Ectodermal cell (in vitro differentiated cells): ENCODE measurements at regions not wholly inside any gene's neighbourhood (a gene's known extent, or its start where the extent isn't known, plus 50 kb on each side); places are given as distances from the start of the nearest gene placed in this dataset.

Source experiments
- H3K27ac ChIP-seq: 2 replicates; pipeline ENCODE4 v1.7.0; 2013; ENCODE audit warnings: mild to moderate bottlenecking, low read depth, low read length; ENCODE audit not compliant: insufficient read depth, poor library complexity, severe bottlenecking
- H3K27me3 ChIP-seq: 2 replicates; pipeline ENCODE4 v1.7.0; 2013; ENCODE audit warnings: mild to moderate bottlenecking, low read length; ENCODE audit not compliant: insufficient read depth, control insufficient read depth, poor library complexity, severe bottlenecking
- H3K36me3 ChIP-seq: one replicate; pipeline ENCODE4 v1.7.0; 2013; ENCODE audit warnings: low read length; ENCODE audit not compliant: control insufficient read depth, insufficient read depth
- H3K4me1 ChIP-seq: one replicate; pipeline ENCODE4 v1.7.0; 2013; ENCODE audit warnings: low read length; ENCODE audit not compliant: control insufficient read depth, insufficient read depth
- H3K4me3 ChIP-seq: 2 replicates; pipeline ENCODE4 v1.7.0; 2013; ENCODE audit warnings: low read depth, low read length, control low read depth; ENCODE audit not compliant: insufficient read depth
- H3K9me3 ChIP-seq: 2 replicates; pipeline ENCODE4 v1.7.0; 2013; ENCODE audit warnings: mild to moderate bottlenecking, low read length, moderate library complexity; ENCODE audit not compliant: control insufficient read depth
- WGBS, 2 experiments: methylation state at CpG; one replicate each; pipeline ENCODE4 v1.1.7; 2013; ENCODE audit warnings: missing lambda C conversion rate in 2 of 2; 5-methylcytosine and 5-hydroxymethylcytosine counted together

DNA sequence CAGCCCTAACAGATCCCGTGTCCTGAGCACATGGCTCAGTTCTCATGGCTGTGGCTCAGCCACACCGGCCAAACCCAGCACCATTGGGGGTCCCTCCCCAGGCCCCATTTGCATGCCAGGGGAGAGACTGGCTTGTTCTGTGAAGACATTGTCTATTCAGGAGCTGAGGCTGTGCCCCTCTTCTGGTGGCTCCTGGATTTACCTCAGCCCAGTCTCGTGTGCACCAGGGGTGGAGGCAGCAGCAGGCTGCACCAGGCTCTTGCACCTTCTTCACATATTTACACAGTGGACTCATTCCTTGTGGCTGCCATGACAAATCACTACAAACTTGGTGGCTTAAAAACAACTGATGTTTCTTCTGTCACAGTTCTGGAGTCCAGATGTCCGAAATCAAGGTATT is 92.4 kb upstream of the ITGA6 start:
- H3K4me3 ChIP-seq, result no peak overlapping the region
- H3K4me1 ChIP-seq, result peaks cover 8% of the 10 kb centered on the region
- H3K27me3 ChIP-seq, result no peaks in the 10 kb centered on the region
- WGBS, 2 experiments, result 78 to 87% methylated on average over 4 of the region's 4 CpGs
- H3K27ac ChIP-seq, result no peak overlapping the region
- no peaks in the 10 kb centered on the region for H3K36me3 ChIP-seq
- H3K9me3 ChIP-seq, result no peaks in the 10 kb centered on the region

DNA sequence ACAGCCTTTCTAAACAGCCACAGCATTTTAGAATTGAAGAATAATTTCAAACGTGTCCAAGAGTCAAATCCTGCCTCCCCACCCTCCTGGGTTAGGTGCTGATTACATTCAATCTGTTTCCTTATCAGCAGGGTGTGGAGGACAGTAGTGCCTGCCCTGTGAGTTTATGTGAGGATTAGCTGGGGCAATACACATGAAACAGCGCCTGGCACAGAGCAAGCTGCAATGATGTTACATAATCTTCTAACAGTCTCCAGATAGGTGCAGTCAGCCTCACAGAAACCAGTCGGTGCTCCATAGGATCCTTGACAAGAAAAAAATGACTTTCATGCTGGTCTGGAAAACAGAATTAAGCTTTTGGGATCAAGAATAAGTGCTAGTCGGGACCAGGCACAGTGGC is 91.7 kb upstream of the ITGA6 start:
- Histone ChIP-seq H3K36me3 (no peaks in the 10 kb centered on the region), H3K4me1 (peaks cover 9% of the 10 kb centered on the region), H3K27me3 (no peaks in the 10 kb centered on the region), H3K9me3 (no peaks in the 10 kb centered on the region), H3K27ac (no peak overlapping the region), H3K4me3 (no peak overlapping the region)
- WGBS, 2 experiments, result 66 to 68% methylated on average over 4 of the region's 4 CpGs

DNA sequence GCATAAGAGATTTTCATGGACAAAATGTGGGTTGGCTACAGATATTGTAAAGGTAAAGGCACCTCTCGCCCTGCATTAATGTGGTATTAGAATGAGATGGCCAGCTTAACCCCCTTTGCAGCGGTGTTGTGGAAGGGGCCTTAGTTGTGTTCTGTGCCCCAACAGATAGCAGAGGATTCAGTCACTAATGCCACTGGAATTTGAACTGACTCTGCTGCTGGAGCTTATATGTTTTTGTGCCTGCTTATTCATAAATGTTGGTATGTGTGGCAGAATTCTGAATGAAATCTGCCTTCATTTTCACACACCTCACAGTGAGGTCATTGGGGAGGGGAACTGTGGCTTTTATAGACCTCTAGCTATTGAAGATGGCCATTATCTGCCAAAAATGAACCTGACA is 90.7 kb upstream of the ITGA6 start:
- H3K4me1 ChIP-seq, result peaks cover 9% of the 10 kb centered on the region
- no peaks in the 10 kb centered on the region for H3K27me3 ChIP-seq
- 50% methylated on average over 2 of the region's 2 CpGs for WGBS, 2 experiments
- H3K4me3 ChIP-seq, result no peak overlapping the region
- no peaks in the 10 kb centered on the region for H3K9me3 ChIP-seq
- H3K36me3 ChIP-seq, result no peaks in the 10 kb centered on the region
- no peak overlapping the region for H3K27ac ChIP-seq

DNA sequence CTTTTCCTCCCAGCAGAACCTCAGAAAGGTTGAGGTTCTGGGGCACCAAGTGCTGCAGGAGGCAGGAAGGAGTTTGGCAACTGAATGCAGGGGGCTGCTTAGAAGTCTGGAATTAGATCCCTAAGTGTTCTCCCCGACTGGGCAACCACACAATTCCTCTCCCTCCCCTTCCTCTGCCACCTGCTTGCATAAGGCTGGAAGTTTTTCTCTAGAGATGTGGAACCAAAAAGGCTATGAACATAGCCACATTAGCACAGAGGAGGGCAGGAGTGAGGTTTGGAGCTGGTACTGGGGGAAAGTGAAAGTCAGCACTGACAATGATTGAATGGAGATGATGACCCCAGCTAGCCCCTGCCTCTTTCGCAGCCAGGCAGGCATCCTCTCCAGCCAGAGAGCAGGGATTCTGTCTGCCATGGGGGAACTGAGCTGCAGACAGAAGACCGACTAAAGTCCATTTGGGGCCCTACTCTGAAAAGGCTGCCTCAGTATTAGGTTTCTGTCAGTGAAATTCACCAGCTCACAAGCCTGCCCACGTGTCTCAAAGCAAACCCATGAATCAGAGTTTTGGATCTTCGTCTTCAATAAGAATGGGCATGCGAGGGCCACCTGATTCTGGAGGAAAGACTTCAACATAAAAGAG is 87.9 kb upstream of the ITGA6 start:
- Histone ChIP-seq H3K4me1 (peaks cover 9% of the 10 kb centered on the region), H3K27me3 (no peaks in the 10 kb centered on the region), H3K36me3 (no peaks in the 10 kb centered on the region), H3K4me3 (no peak overlapping the region), H3K9me3 (no peaks in the 10 kb centered on the region), H3K27ac (no peak overlapping the region)
- 63 to 72% methylated on average over 6 of the region's 6 CpGs for WGBS, 2 experiments

DNA sequence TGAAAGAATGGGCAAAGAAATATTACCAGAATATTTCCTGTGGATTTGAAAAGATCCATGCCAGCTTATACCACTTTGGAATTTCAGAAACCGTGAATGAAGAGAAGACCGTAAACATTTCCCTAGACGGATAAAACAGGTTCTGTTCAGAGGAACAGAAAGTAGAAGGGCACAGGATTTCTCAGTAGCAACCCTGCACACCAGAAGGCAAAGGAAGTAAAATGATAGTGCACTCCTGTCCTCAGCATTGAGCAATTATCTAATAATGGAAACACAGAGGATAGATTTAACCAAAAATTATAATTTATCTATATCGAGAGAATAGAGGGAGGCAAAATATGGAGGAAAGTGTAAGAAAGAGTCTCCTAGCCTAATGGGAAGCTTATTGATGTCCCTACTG is 87.0 kb upstream of the ITGA6 start:
- 94 to 99% methylated on average over 3 of the region's 4 CpGs for WGBS, 2 experiments
- Histone ChIP-seq H3K9me3 (no peaks in the 10 kb centered on the region), H3K27me3 (no peaks in the 10 kb centered on the region), H3K27ac (no peak overlapping the region), H3K4me3 (no peak overlapping the region), H3K36me3 (no peaks in the 10 kb centered on the region), H3K4me1 (peaks cover 9% of the 10 kb centered on the region)

DNA sequence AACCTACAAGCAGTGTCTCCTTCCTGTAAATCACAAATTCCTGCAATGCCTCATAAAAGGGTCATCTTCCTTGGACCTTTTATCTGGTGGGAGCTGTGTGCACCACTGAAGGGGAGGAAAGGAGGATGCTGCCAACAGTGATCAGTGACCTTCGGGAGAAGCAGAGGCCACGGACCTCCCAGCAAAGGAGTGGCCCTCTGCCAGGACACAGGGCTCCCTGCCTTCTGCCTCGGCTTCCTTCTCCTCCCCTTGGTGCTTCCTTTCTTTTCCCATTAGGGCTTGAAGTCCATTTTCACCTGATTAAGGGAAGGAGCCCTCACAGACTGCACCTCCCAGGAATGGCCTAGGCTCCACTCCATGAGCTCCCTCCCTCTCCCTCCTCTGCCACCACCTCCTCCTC is 85.3 kb upstream of the ITGA6 start:
- WGBS, 2 experiments, result 90 to 92% methylated on average over 3 of the region's 3 CpGs
- H3K4me1 ChIP-seq, result peaks cover 9% of the 10 kb centered on the region
- H3K27ac ChIP-seq, result no peak overlapping the region

DNA sequence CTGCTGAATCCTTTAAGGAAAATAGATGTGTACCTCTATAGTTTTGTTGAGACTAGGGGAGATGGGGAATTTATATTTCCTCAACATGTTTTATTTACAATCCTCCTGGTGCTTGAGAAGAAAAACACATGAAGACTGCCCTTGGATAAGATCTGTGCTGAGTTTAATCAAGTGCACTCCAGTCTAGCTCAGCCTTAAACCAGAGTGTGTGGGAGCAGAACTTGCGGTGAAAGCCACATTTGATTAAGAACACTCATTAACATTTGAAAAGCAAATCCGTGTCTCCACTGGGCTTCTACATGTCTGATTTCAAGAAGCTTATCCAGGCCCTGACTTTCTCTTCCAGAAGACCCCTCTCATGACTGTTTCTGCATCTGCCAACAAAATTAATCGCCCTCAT is 84.8 kb upstream of the ITGA6 start:
- Histone ChIP-seq H3K9me3 (no peaks in the 10 kb centered on the region), H3K27ac (no peak overlapping the region), H3K27me3 (no peaks in the 10 kb centered on the region), H3K4me3 (no peak overlapping the region), H3K36me3 (no peaks in the 10 kb centered on the region), H3K4me1 (peaks cover 9% of the 10 kb centered on the region)
- WGBS, 2 experiments, result 62% methylated on average over 3 of the region's 3 CpGs

More for the DNA sequence above, 85.3 kb upstream of the ITGA6 start:
- no peaks in the 10 kb centered on the region for H3K36me3 ChIP-seq
- H3K4me3 ChIP-seq, result no peak overlapping the region
- no peaks in the 10 kb centered on the region for H3K9me3 ChIP-seq
- no peaks in the 10 kb centered on the region for H3K27me3 ChIP-seq

DNA sequence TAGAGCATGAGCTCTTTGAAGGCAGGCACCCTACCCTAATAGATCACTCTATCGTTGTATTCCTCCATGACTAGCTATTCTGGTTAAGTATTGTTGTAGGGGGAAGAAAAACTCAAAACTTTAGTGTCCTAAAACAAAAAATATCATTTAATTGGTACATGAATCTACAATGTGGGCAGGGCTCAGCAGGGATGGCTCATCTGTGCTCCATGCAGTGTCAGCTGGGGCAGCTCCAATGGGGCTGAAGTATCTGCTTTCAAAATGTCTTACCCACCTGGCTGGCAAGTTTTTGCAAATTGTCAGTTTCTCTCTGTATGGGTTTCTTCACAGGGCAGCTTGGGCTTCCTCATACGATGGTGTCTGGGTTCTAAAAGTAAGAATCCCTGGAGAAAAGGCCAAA is 83.2 kb upstream of the ITGA6 start:
- WGBS, 2 experiments, result 89 to 98% methylated on average over 1 to 2 of the region's 2 CpGs
- no peaks in the 10 kb centered on the region for H3K9me3 ChIP-seq
- no peaks in the 10 kb centered on the region for H3K27me3 ChIP-seq
- peaks cover 9% of the 10 kb centered on the region for H3K4me1 ChIP-seq
- no peak overlapping the region for H3K27ac ChIP-seq
- no peaks in the 10 kb centered on the region for H3K36me3 ChIP-seq
- H3K4me3 ChIP-seq, result no peak overlapping the region

DNA sequence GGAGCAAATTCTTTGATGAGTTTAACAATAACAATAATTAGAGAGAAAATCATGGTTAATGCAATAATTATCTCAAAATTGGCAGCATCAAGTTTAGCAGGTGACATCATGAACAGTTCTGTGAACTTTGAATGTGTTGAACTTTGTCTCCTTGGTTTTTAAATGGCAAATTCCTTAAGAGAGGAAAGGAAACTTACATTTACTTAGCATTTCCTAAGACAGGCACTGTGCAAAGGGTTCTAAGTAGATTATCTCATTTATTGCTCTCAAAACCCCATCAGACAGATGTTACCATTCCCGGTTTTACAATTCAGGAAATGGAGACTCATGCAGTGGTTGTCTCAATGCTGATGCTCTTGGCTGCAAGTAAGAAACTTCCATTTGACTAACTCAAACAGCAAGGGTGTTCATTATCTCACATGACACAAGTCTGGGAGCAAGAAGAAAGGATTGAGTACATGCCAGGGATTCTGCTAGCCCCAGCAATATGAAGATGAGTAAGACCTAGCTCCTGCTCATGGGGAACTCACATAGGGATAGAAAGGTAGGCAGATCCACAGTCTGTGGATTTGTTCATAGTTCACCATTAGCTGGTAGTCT is 81.3 kb upstream of the ITGA6 start:
- 100% methylated on average over 1 of the region's 1 CpG for WGBS, 2 experiments
- Histone ChIP-seq H3K27ac (no peak overlapping the region), H3K4me1 (no peaks in the 10 kb centered on the region), H3K36me3 (no peaks in the 10 kb centered on the region), H3K9me3 (no peaks in the 10 kb centered on the region), H3K4me3 (no peak overlapping the region), H3K27me3 (no peaks in the 10 kb centered on the region)

DNA sequence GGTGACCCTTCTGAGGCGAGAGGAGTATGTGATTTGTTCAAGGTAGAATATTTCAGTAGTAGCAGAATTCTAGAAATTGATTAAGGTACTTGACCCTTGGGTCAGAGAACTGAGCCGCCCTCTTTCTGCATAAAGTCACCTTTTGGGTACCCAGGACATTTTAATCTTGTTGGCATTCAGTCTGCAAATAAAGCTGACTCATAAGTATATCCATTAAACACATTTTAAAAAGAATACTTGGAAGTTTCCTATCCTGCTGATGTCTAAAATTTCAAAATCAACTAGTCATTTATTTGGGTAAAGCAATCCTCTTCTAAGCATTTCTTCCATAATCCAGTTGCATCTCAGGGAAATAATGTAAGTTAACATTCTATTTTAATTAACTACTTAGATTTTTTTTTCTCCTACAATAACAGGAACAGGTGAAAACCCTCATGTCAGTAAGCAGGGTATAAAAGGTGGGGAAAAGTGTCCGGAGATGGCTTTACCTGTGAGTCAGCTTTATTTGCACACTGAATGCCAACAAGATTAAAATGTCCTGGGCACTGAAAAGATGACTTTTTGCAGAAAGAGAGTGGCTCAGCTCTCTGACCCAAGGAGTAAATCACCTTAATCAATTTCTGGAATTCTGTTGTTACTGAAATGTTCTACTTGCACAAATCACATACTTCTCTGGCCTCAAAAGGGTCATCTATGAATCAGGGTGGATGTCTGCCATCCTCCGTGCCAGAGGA is 78.7 kb upstream of the ITGA6 start:
- H3K27ac ChIP-seq, result no peak overlapping the region

More for the DNA sequence above, 78.7 kb upstream of the ITGA6 start:
- Histone ChIP-seq H3K27me3 (no peaks in the 10 kb centered on the region), H3K36me3 (no peaks in the 10 kb centered on the region), H3K4me3 (no peak overlapping the region), H3K9me3 (no peaks in the 10 kb centered on the region), H3K4me1 (no peaks in the 10 kb centered on the region)
- WGBS, 2 experiments, result 91% methylated on average over 4 of the region's 4 CpGs
